Stimulated activated CD4-positive, alpha-beta T cell treated with anti-CD3 and anti-CD28 coated beads, Interleukin-2, amount 100 ng/mL, for 4 hours (primary cell): ENCODE measurements at regions not wholly inside any gene's neighbourhood (a gene's known extent, or its start where the extent isn't known, plus 50 kb on each side); places are given as distances from the start of the nearest gene placed in this dataset.

Source experiments
- DNase-seq: peaks from one replicate; pipeline ENCODE4 v3.0.0-alpha.2; 2020; ENCODE audit warnings: low read depth

- no peak for DNase-seq
These were observed 131.0 kb upstream of the SOX5 start for GRCh38 chr12:24080465-24080864.

GRCh38 chr12:24079083-24079482 lies 129.6 kb upstream of the SOX5 start:
- DNase-seq = no peak

GRCh38 chr12:24078318-24078765 lies 128.9 kb upstream of the SOX5 start:
- DNase-seq = no peak

- DNase-seq = no peak
These were observed 127.7 kb upstream of the SOX5 start for GRCh38 chr12:24077161-24077560.

- no peak for DNase-seq
These were observed 126.2 kb upstream of the SOX5 start for GRCh38 chr12:24075650-24076049.

- no peak for DNase-seq
These were observed 123.8 kb upstream of the SOX5 start for GRCh38 chr12:24073170-24073810.

- DNase-seq = no peak
These were observed 122.8 kb upstream of the SOX5 start for GRCh38 chr12:24072302-24072701.

- no peak for DNase-seq
These were observed 122.4 kb upstream of the SOX5 start for GRCh38 chr12:24071842-24072241.

- no peak for DNase-seq
These were observed 120.3 kb upstream of the SOX5 start for GRCh38 chr12:24069532-24070395.

- DNase-seq = no peak
These were observed 117.4 kb upstream of the SOX5 start for GRCh38 chr12:24066865-24067264.

GRCh38 chr12:24066097-24066496 lies 116.6 kb upstream of the SOX5 start:
- DNase-seq = no peak

- no peak for DNase-seq
These were observed 113.3 kb upstream of the SOX5 start for GRCh38 chr12:24062642-24063245.

- DNase-seq = no peak
These were observed 110.6 kb upstream of the SOX5 start for GRCh38 chr12:24060089-24060488.

- DNase-seq = no peak
These were observed 108.5 kb upstream of the SOX5 start for GRCh38 chr12:24057920-24058476.

- DNase-seq = no peak
These were observed 106.3 kb upstream of the SOX5 start for GRCh38 chr12:24055747-24056146.

- DNase-seq = no peak
These were observed 104.9 kb upstream of the SOX5 start for GRCh38 chr12:24054416-24054815.

- no peak for DNase-seq
These were observed 100.3 kb upstream of the SOX5 start for GRCh38 chr12:24049728-24050127.

- DNase-seq = no peak
These were observed 99.6 kb upstream of the SOX5 start for GRCh38 chr12:24049101-24049500.

GRCh38 chr12:24048446-24048845 lies 99.0 kb upstream of the SOX5 start:
- DNase-seq = no peak

- no peak for DNase-seq
These were observed 97.9 kb upstream of the SOX5 start for GRCh38 chr12:24047326-24047725.

GRCh38 chr12:24045816-24046257 lies 96.4 kb upstream of the SOX5 start:
- DNase-seq = no peak

- no peak for DNase-seq
These were observed 95.7 kb upstream of the SOX5 start for GRCh38 chr12:24044941-24045703.
